Inferior parietal cortex (tissue), 1 donor: ENCODE measurements at regions not wholly inside any gene's neighbourhood (a gene's known extent, or its start where the extent isn't known, plus 50 kb on each side); places are given as distances from the start of the nearest gene placed in this dataset.
"Not testable (repeated sequence)": the region's sequence is repeated elsewhere in the genome, so short reads cannot be mapped to it uniquely, and the experiment has no call there.

Experiments
- DNase-seq: peaks from one replicate; pipeline ENCODE4 v3.0.0-alpha.2; 2016; ENCODE audit errors: extremely low spot score

DNA sequence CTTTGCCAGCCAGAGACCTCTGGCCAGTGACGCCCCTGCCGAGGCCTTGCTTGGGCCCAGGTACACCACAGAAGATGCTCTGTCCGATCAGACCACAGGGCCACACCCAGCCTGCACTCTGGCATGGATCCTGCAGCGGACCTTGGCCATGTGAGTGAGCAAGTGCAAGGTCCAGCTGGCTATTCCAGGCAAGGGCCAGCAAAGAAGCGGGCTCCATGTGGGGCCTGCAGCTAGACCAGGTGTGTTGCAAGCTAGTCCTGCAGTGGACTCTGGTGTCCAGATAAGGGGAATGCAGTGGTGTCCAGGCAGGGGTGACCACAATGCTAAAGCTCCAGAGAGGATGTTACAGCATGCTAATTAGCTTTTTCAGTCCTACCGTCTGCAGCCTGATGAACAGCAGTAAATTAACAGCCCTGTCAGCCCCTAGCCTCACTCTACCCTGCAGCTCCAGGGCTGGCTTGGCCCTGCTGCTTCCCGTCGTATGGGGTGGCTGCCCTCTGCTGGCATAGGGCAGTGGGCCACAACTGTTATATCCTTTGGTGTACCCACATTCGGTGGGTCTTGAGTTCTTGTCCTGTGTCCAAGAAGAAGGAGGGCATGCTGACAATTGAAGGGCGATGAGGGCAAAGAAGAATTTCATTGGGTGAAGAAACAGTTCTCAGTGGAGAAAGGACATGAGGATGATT lies 284.5 kb upstream of the POU5F2 start:
- no peak for DNase-seq

DNA sequence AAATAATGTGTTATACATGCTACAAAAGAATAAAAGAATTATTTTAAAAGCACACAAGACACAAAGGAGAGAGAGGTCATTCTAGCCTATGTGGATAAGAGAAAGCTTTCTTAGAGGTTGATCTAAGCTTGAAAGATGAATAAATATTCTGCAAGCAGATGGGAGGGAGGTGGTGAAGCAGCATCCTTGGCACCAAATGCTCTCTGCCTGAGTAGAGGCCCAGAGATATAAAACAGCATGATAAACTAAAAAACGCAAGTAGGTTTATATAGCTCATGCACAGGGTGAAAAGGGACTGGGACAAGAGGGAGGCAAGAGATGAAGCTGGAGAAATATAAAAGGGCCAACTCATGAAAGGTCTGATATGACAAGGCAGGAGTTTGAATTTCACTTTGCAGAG lies 283.2 kb upstream of the POU5F2 start:
- DNase-seq: peak; percentile 24

- peak; percentile 5 for DNase-seq
These were observed 282.7 kb upstream of the POU5F2 start for GRCh38 chr5:94024101-94024500.

GRCh38 chr5:94021246-94021645 lies 279.8 kb upstream of the POU5F2 start:
- peak; percentile 17 for DNase-seq

GRCh38 chr5:94017579-94017978 lies 276.2 kb upstream of the POU5F2 start:
- DNase-seq: no peak

GRCh38 chr5:94010814-94011213 lies 269.4 kb upstream of the POU5F2 start:
- no peak for DNase-seq

DNA sequence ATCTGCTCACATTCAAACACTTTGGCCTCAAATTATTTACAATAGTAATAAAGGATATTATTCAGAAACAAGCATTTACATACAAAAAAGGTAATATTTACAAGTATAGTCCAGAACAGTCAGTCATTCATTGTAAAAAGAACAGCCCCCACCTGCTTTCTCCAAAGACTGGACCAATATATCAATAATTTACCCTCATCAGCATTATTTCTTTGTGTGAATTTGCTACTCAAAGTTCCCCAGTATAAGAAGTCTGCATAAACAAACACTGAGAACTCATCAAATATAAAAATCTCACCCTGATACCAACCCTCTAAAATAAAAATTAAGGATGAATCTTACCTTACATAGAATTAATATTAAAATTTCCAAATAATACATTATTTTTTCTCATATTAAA lies 267.8 kb upstream of the POU5F2 start:
- DNase-seq: no peak

GRCh38 chr5:93998951-93999455 lies 257.6 kb upstream of the POU5F2 start:
- no peak for DNase-seq

DNA sequence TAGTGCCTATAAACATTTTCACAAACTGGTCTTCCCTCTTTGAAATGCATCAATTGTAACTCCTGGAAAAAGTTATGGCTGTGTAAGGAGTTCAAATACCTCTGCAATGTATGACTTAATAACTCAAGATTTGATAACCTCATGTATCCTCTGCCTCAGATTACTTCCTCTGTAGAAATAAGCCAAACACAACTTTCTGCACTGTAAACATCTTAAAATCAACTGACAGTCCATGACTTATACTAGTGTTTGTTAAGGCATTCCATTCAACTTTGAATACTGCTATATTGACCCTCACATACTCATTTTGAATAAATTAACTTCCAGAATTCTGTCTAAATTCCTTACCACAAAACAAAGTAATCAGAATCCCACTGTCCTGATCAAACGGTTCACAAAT lies 256.2 kb upstream of the POU5F2 start:
- no peak for DNase-seq

GRCh38 chr5:93995126-93995621 lies 253.8 kb upstream of the POU5F2 start:
- no peak for DNase-seq

DNA sequence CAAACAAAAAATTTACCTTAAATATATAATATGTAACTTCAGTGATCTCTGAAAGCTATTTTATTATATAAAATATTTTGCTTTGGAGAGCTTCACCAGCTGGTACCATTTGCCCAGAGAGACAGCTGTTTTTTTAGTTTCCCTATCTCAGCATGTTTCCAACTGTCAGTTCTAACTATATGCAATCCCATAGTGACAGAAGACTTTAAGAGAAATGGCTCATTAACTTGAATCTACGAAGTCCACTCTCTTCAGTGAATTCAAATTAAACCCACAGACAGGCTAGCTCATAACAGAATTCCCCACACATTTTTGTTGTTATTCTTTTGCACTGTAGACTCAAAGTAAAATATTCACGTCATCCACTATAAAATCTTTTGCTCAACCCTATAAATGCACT lies 251.8 kb upstream of the POU5F2 start:
- DNase-seq: no peak

GRCh38 chr5:93990504-93991070 lies 249.2 kb upstream of the POU5F2 start:
- no peak for DNase-seq

DNA sequence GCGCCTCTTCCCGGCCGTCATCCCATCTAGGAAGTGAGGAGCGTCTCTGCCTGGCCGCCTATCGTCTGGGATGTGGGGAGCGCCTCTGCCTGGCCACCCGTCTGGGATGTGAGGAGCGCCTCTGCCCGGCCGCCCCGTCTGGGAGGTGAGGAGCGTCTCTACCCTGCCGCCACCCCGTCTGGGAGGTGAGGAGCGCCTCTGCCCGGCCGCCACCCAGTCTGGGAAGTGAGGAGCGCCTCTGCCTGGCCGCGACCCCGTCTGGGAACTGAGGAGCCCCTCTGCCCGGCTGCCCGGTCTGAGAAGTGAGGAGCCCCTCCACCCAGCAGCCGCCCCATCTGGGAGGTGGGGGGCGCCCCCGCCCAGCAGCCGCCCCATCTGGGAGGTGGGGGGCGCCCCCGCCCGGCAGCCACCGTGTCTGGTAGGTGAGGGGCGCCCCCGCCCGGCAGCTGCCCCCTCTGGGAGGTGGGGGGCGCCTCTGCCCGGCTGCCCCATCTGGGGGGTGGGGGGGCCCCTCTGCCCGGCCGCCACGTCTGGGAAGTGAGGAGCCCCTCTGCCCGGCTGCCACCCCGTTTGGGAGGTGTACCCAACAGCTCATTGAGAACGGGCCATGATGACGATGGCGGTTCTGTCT lies 244.7 kb upstream of the POU5F2 start:
- DNase-seq: not testable (repeated sequence)

GRCh38 chr5:93978222-93978621 lies 236.8 kb upstream of the POU5F2 start:
- DNase-seq: no peak

DNA sequence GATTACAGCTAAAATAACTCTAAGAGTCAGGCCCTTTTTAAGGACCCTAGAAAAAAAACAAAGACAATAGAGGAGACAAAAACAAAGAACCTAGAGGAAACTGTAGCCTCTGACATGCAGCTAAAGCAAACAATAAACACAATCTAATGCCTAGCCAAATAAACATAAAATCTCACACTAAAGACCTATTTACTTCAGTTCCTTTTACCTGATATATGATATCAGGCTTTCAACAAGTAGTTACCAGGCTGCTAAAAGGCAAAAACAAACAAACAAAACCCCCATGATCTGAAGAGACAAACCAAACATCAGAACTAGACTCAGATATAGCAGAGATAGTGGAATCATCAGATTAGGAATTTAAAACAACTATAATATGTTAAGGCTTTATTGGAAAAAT lies 226.5 kb upstream of the POU5F2 start:
- no peak for DNase-seq

DNA sequence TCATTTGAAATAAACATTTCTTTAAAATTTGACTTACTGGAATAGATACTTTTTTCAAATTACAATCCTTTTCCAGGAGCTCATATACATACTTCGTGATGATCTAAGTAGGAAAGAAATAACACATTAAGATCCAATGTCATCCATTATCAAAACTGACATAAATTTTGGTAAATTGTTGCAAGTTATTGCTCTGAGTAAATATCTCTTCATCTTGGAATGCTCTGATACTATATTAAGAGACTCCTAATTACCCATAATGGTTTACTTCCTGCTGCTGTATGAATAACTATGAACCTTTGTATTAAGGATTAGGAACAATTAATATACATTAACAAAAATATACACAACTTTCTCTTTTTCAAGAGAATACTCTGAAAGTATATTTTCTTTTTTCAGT lies 223.0 kb upstream of the POU5F2 start:
- DNase-seq: no peak

DNA sequence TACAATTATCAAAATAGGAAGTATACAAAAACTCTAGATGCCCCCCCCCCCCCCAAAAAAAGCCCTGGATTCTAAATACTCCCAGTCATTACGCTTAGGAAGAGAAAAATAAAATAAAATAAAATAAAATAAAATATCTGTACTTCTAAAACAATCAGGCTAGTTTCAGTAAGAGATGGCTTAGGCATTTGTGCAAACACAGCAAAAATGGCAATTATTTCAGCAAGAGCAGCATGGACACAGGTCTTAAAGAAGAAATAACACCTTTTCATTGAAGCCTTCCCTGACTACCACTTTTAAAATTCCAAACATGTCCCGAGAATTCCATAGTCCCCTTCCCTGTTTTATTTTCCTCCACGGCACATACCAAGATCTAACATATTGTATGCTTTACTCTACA lies 218.6 kb upstream of the POU5F2 start:
- no peak for DNase-seq

DNA sequence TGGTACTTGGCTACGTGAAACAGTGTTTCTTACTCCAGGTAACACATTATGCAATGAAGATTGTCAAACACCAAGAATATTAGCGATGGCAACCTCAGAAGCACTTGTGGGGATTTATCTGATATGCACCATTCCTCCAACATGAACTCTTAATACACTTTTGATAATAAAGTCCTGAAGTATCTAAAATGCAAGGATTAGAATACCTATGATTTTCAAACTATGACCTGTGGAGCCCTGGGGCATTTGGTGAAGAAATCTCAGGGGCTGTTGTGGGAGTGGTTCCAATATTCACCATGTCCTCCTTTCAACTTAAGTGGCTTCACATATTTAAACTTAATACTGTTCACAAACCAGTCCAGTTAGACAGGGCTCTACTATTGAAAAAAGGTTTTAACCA lies 214.6 kb upstream of the POU5F2 start:
- DNase-seq: no peak

DNA sequence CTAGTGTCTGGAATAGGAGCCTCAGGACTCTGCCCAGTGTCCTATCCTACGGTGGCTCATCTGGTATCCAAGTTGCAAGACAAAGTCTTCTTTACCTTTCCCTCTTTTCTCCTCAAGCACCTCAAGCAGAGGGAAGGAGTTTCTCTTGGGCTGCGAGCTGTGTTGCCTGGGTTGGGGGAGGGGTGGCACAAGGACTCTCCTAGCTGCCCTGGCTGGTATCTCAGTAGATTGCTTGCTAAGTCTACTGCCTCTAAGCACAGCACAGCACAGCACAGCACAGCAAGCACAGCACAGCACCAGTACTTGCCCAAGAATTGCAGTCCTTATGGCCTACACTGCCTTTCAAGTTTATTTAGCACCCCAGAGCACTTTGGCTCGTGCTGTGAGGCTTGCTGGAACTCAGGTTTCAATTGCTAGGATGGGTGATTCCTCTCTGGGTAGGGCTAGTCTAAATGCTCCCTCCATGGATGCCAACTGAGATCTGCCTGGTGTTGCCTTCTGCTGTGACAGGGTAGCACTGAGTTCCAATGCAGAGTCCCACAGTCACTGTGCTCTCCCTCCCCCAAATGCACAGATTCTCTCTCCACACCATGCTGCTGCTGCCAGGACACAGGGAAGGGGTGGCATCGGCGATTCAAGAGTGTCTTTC lies 213.1 kb upstream of the POU5F2 start:
- no peak for DNase-seq

- DNase-seq: no peak
These were observed 212.0 kb upstream of the POU5F2 start for GRCh38 chr5:93953442-93953841.

- no peak for DNase-seq
These were observed 200.5 kb upstream of the POU5F2 start for GRCh38 chr5:93941897-93942296.

- not testable (repeated sequence) for DNase-seq
These were observed 191.9 kb upstream of the POU5F2 start for GRCh38 chr5:93933269-93933668.

DNA sequence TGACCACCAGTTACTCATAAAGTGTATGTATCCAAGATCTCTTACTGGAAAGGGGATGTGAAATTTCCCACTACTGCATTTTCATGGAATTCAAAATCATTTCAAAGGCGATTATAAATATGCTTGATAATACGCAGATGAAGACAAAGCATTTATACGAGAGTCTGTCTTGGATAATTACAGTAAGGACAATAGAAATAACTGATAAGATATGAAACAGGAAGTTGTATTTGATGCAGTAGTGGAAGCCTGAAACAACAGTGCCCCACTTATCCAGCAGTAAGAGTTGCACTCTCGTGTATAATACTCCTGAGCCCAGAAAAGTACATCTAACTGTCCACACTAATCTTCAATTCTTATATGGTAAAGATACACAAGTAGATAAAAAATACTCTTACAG lies 188.7 kb upstream of the POU5F2 start:
- DNase-seq: no peak
